ENCODE measurements at regions not wholly inside any gene's neighbourhood (a gene's known extent, or its start where the extent isn't known, plus 50 kb on each side); places are given as distances from the start of the nearest gene placed in this dataset.

DNA sequence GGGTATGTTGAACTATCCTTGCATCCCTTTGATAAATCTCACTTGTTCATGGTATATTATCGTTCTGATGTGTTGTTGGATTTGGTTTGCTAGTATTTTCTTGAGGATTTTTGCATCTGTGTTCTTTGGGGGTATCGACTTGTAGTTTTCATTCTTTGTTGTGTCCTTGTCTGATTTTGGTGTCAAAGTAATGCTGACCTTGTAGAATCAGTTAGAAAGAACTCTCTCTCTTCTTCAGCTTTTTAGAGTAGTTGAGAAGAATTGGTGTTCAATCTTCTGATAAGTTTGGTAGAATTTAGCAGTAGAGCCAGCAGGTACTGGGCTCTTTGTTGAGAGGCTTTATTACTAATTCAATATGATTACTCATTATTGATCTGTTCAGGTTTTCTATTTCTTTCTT lies 707.2 kb upstream of the LRFN5 start:
- no peak overlapping the region for H2BK5ac ChIP-seq (ENCODE audit: insufficient read length, low read length)
- H3K4me1 Mint-ChIP-seq, result no peaks in the 10 kb centered on the region
- no peaks in the 10 kb centered on the region for H3K79me1 ChIP-seq (ENCODE audit: insufficient read depth, low read depth, low read length, poor library complexity, severe bottlenecking)
- no peaks in the 10 kb centered on the region for H3K27me3 Mint-ChIP-seq (ENCODE audit: low read depth)
- no peak overlapping the region for H3K27ac ChIP-seq (ENCODE audit: insufficient read length, low read depth, low read length)
- H2BK12ac ChIP-seq (ENCODE audit: insufficient read length, low read depth, low read length), result no peak overlapping the region
- no peak for DNase-seq
- H3K9me3 ChIP-seq (ENCODE audit: control insufficient read depth, low read depth, low read length), result no peaks in the 10 kb centered on the region
- no peak overlapping the region for H2AFZ ChIP-seq (ENCODE audit: low read length)
- no peak overlapping the region for H3T11ph ChIP-seq (ENCODE audit: low read length)
- no peak overlapping the region for H4K5ac ChIP-seq (ENCODE audit: insufficient read length, low read depth, low read length)
- no peak overlapping the region for H3K23ac ChIP-seq (ENCODE audit: insufficient read length, low read depth, low read length)
- no peaks in the 10 kb centered on the region for H3K36me3 Mint-ChIP-seq (ENCODE audit: insufficient read depth in 1 of 3, low read depth in 3 of 3)
- no peaks in the 10 kb centered on the region for H3K27me3 ChIP-seq (ENCODE audit: insufficient read depth, low read length)
- no peak overlapping the region for H3K4me3 Mint-ChIP-seq
- no peak overlapping the region for H2BK120ac ChIP-seq (ENCODE audit: low read depth, low read length, poor library complexity, severe bottlenecking)
- H2BK15ac ChIP-seq (ENCODE audit: low read depth, low read length), result no peak overlapping the region
- no peak overlapping the region for H4K8ac ChIP-seq (replicated peaks; ENCODE audit: insufficient read length, low read depth, low read length)
- no peak overlapping the region for H3K56ac ChIP-seq (ENCODE audit: insufficient read length, low read depth, low read length)
- H4K20me1 ChIP-seq (ENCODE audit: control insufficient read depth, insufficient read depth, insufficient read length), result no peaks in the 10 kb centered on the region
- no peak overlapping the region for H3K14ac ChIP-seq (ENCODE audit: insufficient read depth, low read length)
- H3K4me2 ChIP-seq (ENCODE audit: insufficient read depth, insufficient read length, low read length), result no peak overlapping the region
- WGBS (ENCODE audit: extremely low coverage, insufficient read length, low lambda C conversion rate), result no CpG with 5 or more reads among the region's 2 CpGs
- H4K91ac ChIP-seq (ENCODE audit: insufficient read length, low read depth, low read length), result no peak overlapping the region
- H3K79me2 ChIP-seq (ENCODE audit: insufficient read depth, low read length), result no peaks in the 10 kb centered on the region
- H2BK20ac ChIP-seq (ENCODE audit: low read depth, low read length, poor library complexity, severe bottlenecking), result no peak overlapping the region
- no peak overlapping the region for H3K4ac ChIP-seq (ENCODE audit: low read depth, low read length)
- peaks cover 0 to 7% of the 10 kb centered on the region in 2 experiments; a peak in 2 of 5 replicates for H3K9me3 Mint-ChIP-seq
- no peaks in the 10 kb centered on the region for H3K4me1 ChIP-seq (ENCODE audit: insufficient read depth, low read length)
- H3K18ac ChIP-seq (ENCODE audit: insufficient read length, low read depth, low read length), result no peak overlapping the region
- H3K23me2 ChIP-seq (ENCODE audit: insufficient read length, low read depth, low read length, poor library complexity, severe bottlenecking), result no peaks in the 10 kb centered on the region
- no peak overlapping the region for H3K27ac Mint-ChIP-seq
- no peak overlapping the region for H2AK5ac ChIP-seq (ENCODE audit: insufficient read length, low read length)
- no peak overlapping the region for H3K9ac ChIP-seq (ENCODE audit: extremely low read depth, insufficient read length, low read length)
- TF ChIP-seq, protein P1, sequence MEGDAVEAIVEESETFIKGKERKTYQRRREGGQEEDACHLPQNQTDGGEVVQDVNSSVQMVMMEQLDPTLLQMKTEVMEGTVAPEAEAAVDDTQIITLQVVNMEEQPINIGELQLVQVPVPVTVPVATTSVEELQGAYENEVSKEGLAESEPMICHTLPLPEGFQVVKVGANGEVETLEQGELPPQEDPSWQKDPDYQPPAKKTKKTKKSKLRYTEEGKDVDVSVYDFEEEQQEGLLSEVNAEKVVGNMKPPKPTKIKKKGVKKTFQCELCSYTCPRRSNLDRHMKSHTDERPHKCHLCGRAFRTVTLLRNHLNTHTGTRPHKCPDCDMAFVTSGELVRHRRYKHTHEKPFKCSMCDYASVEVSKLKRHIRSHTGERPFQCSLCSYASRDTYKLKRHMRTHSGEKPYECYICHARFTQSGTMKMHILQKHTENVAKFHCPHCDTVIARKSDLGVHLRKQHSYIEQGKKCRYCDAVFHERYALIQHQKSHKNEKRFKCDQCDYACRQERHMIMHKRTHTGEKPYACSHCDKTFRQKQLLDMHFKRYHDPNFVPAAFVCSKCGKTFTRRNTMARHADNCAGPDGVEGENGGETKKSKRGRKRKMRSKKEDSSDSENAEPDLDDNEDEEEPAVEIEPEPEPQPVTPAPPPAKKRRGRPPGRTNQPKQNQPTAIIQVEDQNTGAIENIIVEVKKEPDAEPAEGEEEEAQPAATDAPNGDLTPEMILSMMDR (conservative IDR thresholded peaks at IDR 0.05), result no peak
